ENCODE measurements at regions not wholly inside any gene's neighbourhood (a gene's known extent, or its start where the extent isn't known, plus 50 kb on each side); places are given as distances from the start of the nearest gene placed in this dataset.

- BruUV-seq (replicated peaks), result no TSS peak
- intact Hi-C loops (cut with micrococcal nuclease; ENCODE audit: unreplicated experiment), result no loop called here
- Mint-ChIP-seq H3K36me3 (ENCODE audit: insufficient read depth, unreplicated experiment) (no peaks in the 10 kb centered on the region), H3K4me1 (ENCODE audit: low read depth, unreplicated experiment) (no peaks in the 10 kb centered on the region), H3K27me3 (ENCODE audit: insufficient read depth, unreplicated experiment) (no peaks in the 10 kb centered on the region), H3K4me3 (ENCODE audit: unreplicated experiment) (no peak overlapping the region), H3K9me3 (ENCODE audit: unreplicated experiment) (no peaks in the 10 kb centered on the region), H3K27ac (ENCODE audit: unreplicated experiment) (no peak overlapping the region)
- no peak overlapping the region for H3K4me3 ChIP-seq (ENCODE audit: low read depth, low read length)
- ChIA-PET CTCF (interaction anchor here (0.5 kb wide), 1 partner anchor 110 kb away, joined by 5 read pairs; no protein-coding TSS in a partner anchor), POLR2A (no interaction called here)
- H3K27me3 ChIP-seq (replicated peaks; ENCODE audit: control insufficient read depth, insufficient read depth, low read length), result no peaks in the 10 kb centered on the region
- no peaks in the 10 kb centered on the region; the same call in 1 of the 2 replicates for H3K4me1 ChIP-seq
- TF ChIP-seq, protein P1, sequence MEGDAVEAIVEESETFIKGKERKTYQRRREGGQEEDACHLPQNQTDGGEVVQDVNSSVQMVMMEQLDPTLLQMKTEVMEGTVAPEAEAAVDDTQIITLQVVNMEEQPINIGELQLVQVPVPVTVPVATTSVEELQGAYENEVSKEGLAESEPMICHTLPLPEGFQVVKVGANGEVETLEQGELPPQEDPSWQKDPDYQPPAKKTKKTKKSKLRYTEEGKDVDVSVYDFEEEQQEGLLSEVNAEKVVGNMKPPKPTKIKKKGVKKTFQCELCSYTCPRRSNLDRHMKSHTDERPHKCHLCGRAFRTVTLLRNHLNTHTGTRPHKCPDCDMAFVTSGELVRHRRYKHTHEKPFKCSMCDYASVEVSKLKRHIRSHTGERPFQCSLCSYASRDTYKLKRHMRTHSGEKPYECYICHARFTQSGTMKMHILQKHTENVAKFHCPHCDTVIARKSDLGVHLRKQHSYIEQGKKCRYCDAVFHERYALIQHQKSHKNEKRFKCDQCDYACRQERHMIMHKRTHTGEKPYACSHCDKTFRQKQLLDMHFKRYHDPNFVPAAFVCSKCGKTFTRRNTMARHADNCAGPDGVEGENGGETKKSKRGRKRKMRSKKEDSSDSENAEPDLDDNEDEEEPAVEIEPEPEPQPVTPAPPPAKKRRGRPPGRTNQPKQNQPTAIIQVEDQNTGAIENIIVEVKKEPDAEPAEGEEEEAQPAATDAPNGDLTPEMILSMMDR (IDR thresholded peaks at IDR 0.05; ENCODE audit: insufficient read depth in 1 of 2, low read depth in 1 of 2, low read length in 1 of 2, severe bottlenecking in 1 of 2, unreplicated experiment in 1 of 2), result no peak
- H3K9me3 ChIP-seq, result no peaks in the 10 kb centered on the region
- H3K36me3 ChIP-seq (ENCODE audit: control insufficient read depth, insufficient read depth, low read length), result no peaks in the 10 kb centered on the region
- DNase-seq, result no peak
Observed at GRCh38 chr6:21323577-21323976, 270.0 kb upstream of the SOX4 start.

DNA sequence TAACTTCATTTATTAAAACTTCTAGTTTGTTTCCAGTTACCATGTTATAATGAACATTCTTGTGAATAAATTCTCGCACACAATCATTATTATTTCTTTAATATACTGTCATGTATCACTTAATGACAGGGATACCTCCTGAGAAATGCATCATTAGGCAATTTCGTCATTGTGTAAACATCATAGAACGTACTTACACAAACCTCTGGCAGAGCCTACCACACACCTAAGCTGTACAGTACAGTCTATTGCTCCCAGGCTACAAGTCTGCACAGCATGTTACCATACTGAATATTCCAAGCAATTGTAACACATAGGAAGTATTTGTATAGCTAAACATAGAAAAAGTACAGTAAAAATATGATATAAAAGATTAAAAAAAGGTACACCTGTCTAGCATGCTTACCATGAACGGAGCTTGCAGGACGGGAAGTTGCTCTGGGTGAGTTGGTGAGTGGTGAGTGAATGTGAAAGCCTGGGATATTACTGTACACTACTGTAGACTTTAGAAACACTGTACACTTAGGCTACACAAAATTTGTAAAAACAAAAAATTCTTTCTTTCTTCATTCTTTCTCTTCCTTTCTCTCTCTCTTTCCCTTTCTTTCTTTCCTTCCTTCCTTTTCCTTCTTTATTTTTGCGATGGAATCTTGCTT is 268.2 kb upstream of the SOX4 start:
- Mint-ChIP-seq H3K9me3 (ENCODE audit: unreplicated experiment) (no peaks in the 10 kb centered on the region), H3K36me3 (ENCODE audit: insufficient read depth, unreplicated experiment) (no peaks in the 10 kb centered on the region), H3K27me3 (ENCODE audit: insufficient read depth, unreplicated experiment) (no peaks in the 10 kb centered on the region), H3K27ac (ENCODE audit: unreplicated experiment) (no peak overlapping the region), H3K4me1 (ENCODE audit: low read depth, unreplicated experiment) (no peaks in the 10 kb centered on the region), H3K4me3 (ENCODE audit: unreplicated experiment) (no peak overlapping the region)
- no peak overlapping the region for H3K4me3 ChIP-seq (ENCODE audit: low read depth, low read length)
- H3K9me3 ChIP-seq, result no peaks in the 10 kb centered on the region
- CTCF ChIA-PET, result no interaction called here
- TF ChIP-seq, protein P1 (IDR thresholded peaks at IDR 0.05; ENCODE audit: insufficient read depth in 1 of 2, low read depth in 1 of 2, low read length in 1 of 2, severe bottlenecking in 1 of 2, unreplicated experiment in 1 of 2), result no peak
- H3K27me3 ChIP-seq (replicated peaks; ENCODE audit: control insufficient read depth, insufficient read depth, low read length), result no peaks in the 10 kb centered on the region
- BruUV-seq (replicated peaks), result no TSS peak
- DNase-seq, result no peak
- H3K36me3 ChIP-seq (ENCODE audit: control insufficient read depth, insufficient read depth, low read length), result no peaks in the 10 kb centered on the region
- POLR2A ChIA-PET, result no interaction called here
- no peaks in the 10 kb centered on the region; the same call in 1 of the 2 replicates for H3K4me1 ChIP-seq
- intact Hi-C loops (cut with micrococcal nuclease; ENCODE audit: unreplicated experiment), result no loop called here

DNA sequence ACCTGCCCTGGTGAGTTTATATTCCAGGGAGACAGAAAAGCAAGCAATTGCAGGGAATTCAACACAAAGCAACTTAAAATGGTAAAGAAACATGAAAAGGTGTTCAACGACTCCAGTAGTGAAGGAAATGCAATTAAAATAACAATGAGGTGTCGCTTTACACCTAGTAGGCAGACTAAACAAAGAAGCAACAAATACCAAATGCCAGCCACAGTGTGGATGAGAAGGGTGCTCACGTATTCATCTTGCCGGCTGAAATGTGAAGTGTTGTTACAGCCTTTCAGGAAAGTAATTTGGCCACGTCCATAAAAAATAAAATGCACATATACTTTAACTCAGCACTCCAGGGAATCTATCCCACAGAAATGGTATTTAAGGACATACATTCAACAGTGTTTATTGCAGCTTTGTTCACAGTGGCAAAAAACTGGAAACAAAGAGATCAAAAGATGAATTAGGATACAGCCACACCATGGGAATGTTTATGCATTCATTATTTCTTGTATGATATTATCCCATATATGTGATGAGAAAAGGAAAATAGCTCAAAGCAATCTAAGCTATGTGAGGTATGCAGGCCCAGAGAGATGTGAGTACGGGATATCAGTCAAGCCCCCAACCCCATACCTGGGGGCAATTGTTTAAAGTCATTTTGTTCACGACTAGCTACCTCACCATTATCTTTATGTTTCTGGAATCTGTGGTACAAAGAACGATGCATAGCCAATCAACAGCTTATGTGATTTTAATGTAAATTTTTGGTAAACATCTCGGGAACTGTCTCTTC is 266.0 kb upstream of the SOX4 start:
- Histone ChIP-seq H3K4me3 (ENCODE audit: low read depth, low read length) (no peak overlapping the region), H3K9me3 (no peaks in the 10 kb centered on the region), H3K27me3 (replicated peaks; ENCODE audit: control insufficient read depth, insufficient read depth, low read length) (no peaks in the 10 kb centered on the region), H3K36me3 (ENCODE audit: control insufficient read depth, insufficient read depth, low read length) (no peaks in the 10 kb centered on the region), H3K4me1 (no peaks in the 10 kb centered on the region; the same call in 1 of the 2 replicates)
- intact Hi-C loops (cut with micrococcal nuclease; ENCODE audit: unreplicated experiment), result no loop called here
- H3K4me3 Mint-ChIP-seq (ENCODE audit: unreplicated experiment), result no peak overlapping the region
- H3K27me3 Mint-ChIP-seq (ENCODE audit: insufficient read depth, unreplicated experiment), result no peaks in the 10 kb centered on the region
- BruUV-seq (replicated peaks), result no TSS peak
- POLR2A ChIA-PET, result no interaction called here
- no peaks in the 10 kb centered on the region for H3K9me3 Mint-ChIP-seq (ENCODE audit: unreplicated experiment)
- no peak for DNase-seq
- no peaks in the 10 kb centered on the region for H3K36me3 Mint-ChIP-seq (ENCODE audit: insufficient read depth, unreplicated experiment)
- CTCF ChIA-PET, result interaction anchor here (0.6 kb wide), 1 partner anchor 16 kb away, joined by 3 read pairs; no protein-coding TSS in a partner anchor
- no peaks in the 10 kb centered on the region for H3K4me1 Mint-ChIP-seq (ENCODE audit: low read depth, unreplicated experiment)
- H3K27ac Mint-ChIP-seq (ENCODE audit: unreplicated experiment), result no peak overlapping the region
- TF ChIP-seq, protein P1 (IDR thresholded peaks at IDR 0.05; ENCODE audit: insufficient read depth in 1 of 2, low read depth in 1 of 2, low read length in 1 of 2, severe bottlenecking in 1 of 2, unreplicated experiment in 1 of 2), result no peak
